HUES64 (cell line): ENCODE measurements at regions not wholly inside any gene's neighbourhood (a gene's known extent, or its start where the extent isn't known, plus 50 kb on each side); places are given as distances from the start of the nearest gene placed in this dataset.
"Not testable (repeated sequence)": the region's sequence is repeated elsewhere in the genome, so short reads cannot be mapped to it uniquely, and the experiment has no call there.

Experiments used
- H3K27ac ChIP-seq: 2 replicates; pipeline ENCODE4 v1.7.0; 2013; ENCODE audit warnings: low read depth, low read length, inconsistent platforms
- H3K27me3 ChIP-seq: 2 replicates; pipeline ENCODE4 v1.6.1; 2013; ENCODE audit warnings: mild to moderate bottlenecking, low read length; ENCODE audit not compliant: insufficient read depth
- H3K36me3 ChIP-seq: 2 replicates; pipeline ENCODE4 v1.6.1; 2013; ENCODE audit warnings: mild to moderate bottlenecking, low read length; ENCODE audit not compliant: insufficient read depth
- H3K4me1 ChIP-seq: 2 replicates; pipeline ENCODE4 v1.6.1; 2013; ENCODE audit warnings: mild to moderate bottlenecking, low read length, moderate library complexity; ENCODE audit not compliant: insufficient read depth
- H3K4me3 ChIP-seq: 2 replicates; pipeline ENCODE4 v1.5.1; 2013; ENCODE audit warnings: mild to moderate bottlenecking, low read length, moderate library complexity
- H3K9ac ChIP-seq: 2 replicates; pipeline ENCODE4 v1.6.1; 2013; ENCODE audit warnings: mild to moderate bottlenecking, low read depth, low read length
- H3K9me3 ChIP-seq: 2 replicates; pipeline ENCODE4 v1.6.1; 2013; ENCODE audit warnings: low read depth, low read length; ENCODE audit not compliant: insufficient read depth
- WGBS: fragments of 150-250, 120-280 bp; methylation state at CpG from one replicate; pipeline ENCODE4 v1.1.7; 2013; ENCODE audit warnings: missing lambda C conversion rate; 5-methylcytosine and 5-hydroxymethylcytosine counted together

DNA sequence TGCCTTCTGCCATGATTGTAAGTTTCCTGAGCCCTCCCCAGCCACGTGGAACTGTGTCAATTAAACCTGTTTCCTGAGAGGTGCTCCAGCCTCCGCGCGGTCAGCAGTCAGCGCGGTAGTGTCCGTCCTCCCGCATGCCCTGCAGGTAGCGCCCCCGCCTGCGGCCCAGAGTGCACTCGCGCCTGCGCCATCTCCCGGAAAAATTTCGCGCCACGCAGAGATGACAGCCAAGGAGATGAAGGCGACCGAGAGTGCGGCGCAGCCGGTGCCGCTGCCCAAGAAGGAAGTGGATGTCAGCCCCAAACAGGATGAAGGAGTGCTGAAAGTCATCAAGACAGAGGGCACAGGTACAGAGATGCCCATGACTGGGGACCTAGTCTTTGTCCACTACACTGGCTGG is 201.1 kb downstream of the SPATA31A6 start:
- H3K36me3 ChIP-seq, H3K27me3 ChIP-seq, H3K4me3 ChIP-seq, H3K9me3 ChIP-seq, H3K9ac ChIP-seq, H3K4me1 ChIP-seq, H3K27ac ChIP-seq: not testable (repeated sequence)
- 96% methylated on average over 24 of the region's 24 CpGs for WGBS

DNA sequence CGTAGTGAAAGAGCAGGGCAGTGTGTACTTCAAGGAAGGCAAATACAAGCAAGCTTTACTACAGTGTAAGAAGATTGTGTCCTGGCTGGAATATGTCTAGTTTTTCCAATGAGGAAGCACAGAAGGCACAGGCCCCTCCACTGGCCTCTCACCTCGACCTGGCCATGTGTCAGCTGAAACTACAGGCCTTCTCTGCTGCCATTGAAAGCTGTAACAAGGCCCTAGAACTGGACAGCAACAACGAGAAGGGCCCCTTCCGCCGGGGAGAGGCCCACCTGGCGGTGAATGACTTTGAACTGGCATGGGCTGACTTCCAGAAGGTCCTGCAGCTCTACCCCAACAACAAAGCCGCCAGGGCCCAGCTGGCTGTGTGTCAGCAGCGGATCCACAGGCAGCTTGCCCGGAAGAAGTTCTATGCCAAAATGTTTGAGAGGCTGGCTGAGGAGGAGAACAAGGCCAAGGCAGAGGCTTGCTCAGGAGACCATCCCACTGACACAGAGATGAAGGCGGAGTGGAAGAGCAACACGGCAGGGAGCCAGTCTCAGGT is 202.2 kb downstream of the SPATA31A6 start:
- not testable (repeated sequence) for H3K9me3 ChIP-seq, H3K36me3 ChIP-seq, H3K27me3 ChIP-seq, H3K4me1 ChIP-seq, H3K9ac ChIP-seq, H3K27ac ChIP-seq, H3K4me3 ChIP-seq
- WGBS: 92% methylated on average over 9 of the region's 11 CpGs

DNA sequence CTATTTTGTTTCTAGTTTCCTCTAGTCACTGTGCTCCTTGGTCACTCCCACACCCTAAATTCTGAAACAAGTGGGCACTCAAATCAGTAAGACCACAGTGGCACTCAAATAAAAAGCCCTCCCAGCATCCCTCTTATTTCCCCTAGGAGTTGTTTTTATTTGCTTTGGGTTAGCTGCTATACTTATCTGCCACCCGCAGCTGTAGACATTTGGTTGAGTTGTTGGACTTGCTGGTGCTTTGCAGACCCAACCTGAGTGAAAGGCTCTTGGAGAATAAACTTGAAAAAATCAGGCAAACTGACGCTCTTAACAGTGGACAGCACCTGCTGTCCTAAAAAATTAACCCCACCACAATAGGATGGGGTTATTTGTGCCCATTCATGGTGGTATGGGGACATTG is 203.0 kb downstream of the SPATA31A6 start:
- Histone ChIP-seq H3K27me3 (no peaks in the 10 kb centered on the region), H3K27ac (no peak overlapping the region), H3K4me1 (no peaks in the 10 kb centered on the region), H3K4me3 (no peak overlapping the region), H3K9me3 (no peaks in the 10 kb centered on the region), H3K9ac (no peak overlapping the region), H3K36me3 (no peaks in the 10 kb centered on the region)
- 76% methylated on average over 2 of the region's 2 CpGs for WGBS

DNA sequence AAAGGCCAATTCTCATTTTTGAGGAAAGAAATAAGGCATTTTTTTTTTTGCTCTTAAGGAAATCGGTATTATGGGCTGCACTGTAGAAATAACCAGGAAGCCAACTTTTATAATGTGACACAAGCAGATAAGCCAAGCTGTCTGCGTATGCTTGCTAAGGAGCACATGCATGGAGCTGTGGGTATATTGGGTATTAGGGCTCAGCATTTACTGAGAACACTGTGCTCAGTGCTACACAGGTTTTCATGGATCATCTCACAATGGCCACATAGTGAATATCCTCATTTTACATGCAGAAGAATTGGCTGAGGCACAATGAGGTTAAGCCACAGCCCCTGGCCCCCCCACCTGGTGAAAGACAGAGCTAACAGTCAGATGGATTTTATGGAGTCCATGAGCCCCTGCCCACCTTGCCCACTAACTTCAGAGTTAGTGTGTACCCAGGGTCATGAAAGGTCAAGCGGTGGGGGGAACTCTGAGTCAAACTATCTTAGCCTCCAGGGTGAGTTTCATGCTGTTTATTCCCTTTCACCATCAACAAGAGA is 204.8 kb downstream of the SPATA31A6 start:
- 93% methylated on average over 3 of the region's 3 CpGs for whole genome bisulfite sequencing
- Histone ChIP-seq H3K4me1 (no peaks in the 10 kb centered on the region), H3K9me3 (no peaks in the 10 kb centered on the region), H3K36me3 (no peaks in the 10 kb centered on the region), H3K9ac (no peak overlapping the region), H3K4me3 (no peak overlapping the region), H3K27ac (no peak overlapping the region), H3K27me3 (no peaks in the 10 kb centered on the region)

DNA sequence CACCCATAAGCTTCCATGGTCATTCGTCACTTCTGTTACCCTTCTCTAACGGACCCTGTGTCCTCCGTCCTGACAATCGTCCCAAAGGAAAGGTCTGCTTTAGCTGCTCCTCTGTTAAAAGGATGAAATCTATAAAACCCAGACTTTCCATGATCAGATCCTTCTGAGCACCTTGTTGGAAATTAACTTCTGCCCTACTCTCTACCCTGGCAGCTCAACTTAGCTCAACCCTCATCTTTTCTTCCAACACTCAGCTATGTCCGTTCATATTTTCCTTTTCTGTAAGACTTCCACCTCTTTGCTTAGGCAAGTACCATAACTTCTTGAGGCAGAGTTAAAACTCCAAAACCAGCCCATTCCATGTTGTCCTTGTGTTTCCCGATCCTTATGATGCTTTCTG is 205.4 kb downstream of the SPATA31A6 start:
- Histone ChIP-seq H3K9me3 (no peaks in the 10 kb centered on the region), H3K27me3 (no peaks in the 10 kb centered on the region), H3K36me3 (no peaks in the 10 kb centered on the region), H3K4me1 (no peaks in the 10 kb centered on the region), H3K4me3 (no peak overlapping the region), H3K9ac (no peak overlapping the region), H3K27ac (no peak overlapping the region)
- WGBS: 82% methylated on average over 6 of the region's 6 CpGs

DNA sequence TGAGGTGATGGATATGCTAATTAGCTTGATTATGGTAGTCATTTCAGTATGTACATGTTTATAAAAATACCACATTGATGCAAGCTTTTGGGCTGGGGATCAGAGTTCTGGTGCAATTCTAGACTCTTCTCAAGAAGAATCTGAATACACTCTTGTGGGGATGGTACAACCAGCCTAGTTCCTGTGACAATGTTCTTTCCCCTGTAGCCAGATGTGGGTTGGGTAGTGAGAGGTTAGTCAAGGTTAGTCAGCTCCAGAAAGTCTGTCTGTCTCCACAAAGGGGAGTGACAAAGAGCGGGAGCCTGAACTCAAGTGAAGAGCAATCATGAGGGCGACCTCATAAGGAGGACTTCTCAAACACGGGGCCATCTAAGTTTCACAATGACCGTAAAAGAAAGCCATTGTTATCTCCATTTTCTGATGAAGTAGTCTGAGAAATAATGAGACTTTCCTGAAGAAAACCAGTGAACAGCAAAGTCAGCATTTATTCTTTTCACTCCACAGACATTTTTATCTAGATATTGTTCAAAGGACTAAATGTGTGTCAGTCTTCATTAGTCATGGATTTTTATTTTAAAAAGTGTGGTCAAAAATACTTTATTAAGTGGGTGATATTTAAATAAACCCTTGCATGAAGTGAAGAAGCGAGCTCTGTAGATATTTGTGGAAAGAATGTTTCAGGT is 209.5 kb downstream of the SPATA31A6 start:
- H3K27me3 ChIP-seq: not testable (repeated sequence)

DNA sequence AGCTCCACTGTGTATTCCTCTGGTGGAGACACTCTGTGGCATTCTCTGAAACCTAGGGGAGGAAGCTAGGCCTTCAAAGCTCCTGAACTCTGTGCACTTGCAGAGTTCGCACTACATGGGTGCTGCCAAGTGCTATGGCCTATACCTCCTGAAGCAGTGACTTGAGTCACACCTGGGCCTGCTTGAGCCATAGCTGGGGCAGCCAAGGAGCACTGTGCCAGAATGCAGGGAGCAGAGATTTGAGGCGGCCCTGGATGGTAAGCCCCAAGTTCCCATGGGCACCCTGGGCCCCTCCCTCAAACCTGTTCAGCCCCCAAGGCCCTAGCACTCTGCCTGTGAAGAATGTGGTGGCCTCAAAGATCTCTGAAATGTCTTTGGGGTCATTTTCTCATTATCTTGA is 212.9 kb downstream of the SPATA31A6 start:
- WGBS: 94% methylated on average over 2 of the region's 2 CpGs
- H3K9ac ChIP-seq: no peak overlapping the region
- H3K4me1 ChIP-seq: no peaks in the 10 kb centered on the region
- H3K36me3 ChIP-seq: no peaks in the 10 kb centered on the region
- H3K27ac ChIP-seq: no peak overlapping the region
- H3K4me3 ChIP-seq: no peak overlapping the region
- H3K27me3 ChIP-seq: no peaks in the 10 kb centered on the region
- H3K9me3 ChIP-seq: no peaks in the 10 kb centered on the region

More for the DNA sequence above, 209.5 kb downstream of the SPATA31A6 start:
- H3K4me3 ChIP-seq, H3K36me3 ChIP-seq, H3K27ac ChIP-seq, H3K9ac ChIP-seq, H3K4me1 ChIP-seq, H3K9me3 ChIP-seq: not testable (repeated sequence)
- 96% methylated on average over 4 of the region's 5 CpGs for WGBS

DNA sequence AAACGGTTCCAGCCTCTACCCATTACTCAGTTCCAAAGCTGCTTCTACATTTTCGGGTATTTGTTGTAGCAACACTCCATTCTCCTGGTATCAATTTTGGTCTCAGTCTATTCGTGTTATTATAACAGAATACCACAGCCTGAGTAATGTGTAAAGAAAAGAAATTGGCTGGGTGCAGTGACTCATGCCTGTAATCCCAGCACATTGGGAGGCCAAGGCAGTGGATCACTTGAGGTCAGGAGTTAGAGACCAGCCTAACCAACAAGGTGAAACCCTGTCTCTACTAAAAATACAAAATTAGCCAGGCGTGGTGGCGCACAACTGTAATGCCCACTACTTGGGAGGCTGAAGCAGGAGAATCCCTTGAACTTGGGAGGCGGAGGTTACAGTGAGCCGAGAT is 213.9 kb downstream of the SPATA31A6 start:
- not testable (repeated sequence) for H3K9ac ChIP-seq, H3K36me3 ChIP-seq, H3K4me3 ChIP-seq, H3K9me3 ChIP-seq, H3K27ac ChIP-seq, H3K27me3 ChIP-seq, H3K4me1 ChIP-seq
- WGBS: 93% methylated on average over 6 of the region's 7 CpGs

DNA sequence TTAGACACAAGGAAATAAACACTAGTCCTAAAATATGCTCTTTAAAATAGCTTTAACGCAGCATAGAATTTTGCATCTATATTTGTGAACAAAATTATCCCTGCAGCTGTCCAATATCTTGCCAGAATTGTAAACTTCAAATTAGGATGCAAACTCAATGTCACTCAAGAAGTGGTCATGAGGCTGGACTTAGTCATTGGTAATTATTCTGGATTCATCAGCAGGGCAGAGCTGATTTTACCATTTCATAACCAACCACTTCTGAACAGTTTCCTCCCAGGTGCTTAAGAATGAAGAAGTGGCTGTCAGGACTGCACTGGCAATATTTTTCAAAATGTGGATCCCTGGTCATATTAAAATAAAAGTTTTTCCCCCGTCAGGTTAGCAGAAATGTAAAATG is 219.5 kb downstream of the SPATA31A6 start:
- WGBS: 97% methylated on average over 2 of the region's 2 CpGs
- H3K27ac ChIP-seq, H3K36me3 ChIP-seq, H3K27me3 ChIP-seq, H3K4me3 ChIP-seq, H3K4me1 ChIP-seq, H3K9me3 ChIP-seq, H3K9ac ChIP-seq: not testable (repeated sequence)

DNA sequence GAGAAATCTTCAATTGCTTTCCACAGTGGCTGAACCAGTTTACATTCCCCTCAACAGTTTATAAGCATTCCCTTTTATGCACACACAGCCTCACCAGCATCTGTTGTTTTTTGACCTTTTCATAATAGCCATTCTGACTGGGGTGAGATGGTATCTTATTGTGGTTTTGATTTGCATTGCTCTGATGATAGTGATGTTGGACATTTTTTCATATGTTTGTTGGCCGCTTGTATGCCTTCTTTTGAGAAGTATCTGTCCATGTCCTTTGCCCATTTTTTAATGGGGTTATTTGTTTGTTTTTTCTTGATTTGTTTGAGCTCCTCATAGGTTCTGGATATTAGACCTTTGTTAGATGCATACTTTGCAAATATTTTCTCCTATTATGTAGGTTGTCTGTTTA is 226.1 kb downstream of the SPATA31A6 start:
- not testable (repeated sequence) for H3K9me3 ChIP-seq, H3K27ac ChIP-seq, H3K9ac ChIP-seq, H3K4me3 ChIP-seq, H3K36me3 ChIP-seq, H3K4me1 ChIP-seq, H3K27me3 ChIP-seq
- 92% methylated on average over 1 of the region's 1 CpG for WGBS

DNA sequence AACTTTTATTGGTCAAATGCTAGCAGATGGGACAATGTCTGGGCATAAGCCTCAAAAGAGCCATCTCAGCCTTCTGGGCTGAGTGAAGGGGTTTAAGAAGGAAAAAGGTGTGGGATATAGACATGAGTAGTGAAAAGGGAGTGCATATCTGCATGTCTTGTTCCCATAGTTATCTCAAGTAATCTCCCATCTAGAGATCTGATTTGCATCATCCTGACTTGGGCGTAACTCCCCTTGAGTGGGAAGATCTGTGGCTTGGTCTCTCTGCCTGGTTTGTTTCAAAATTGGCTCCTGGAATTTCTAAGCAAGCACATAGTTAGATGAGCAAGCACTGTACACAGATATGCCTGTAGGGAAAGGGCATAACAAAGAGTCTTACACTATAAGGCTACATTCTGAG is 228.9 kb downstream of the SPATA31A6 start:
- not testable (repeated sequence) for H3K9me3 ChIP-seq, H3K27me3 ChIP-seq, H3K9ac ChIP-seq, H3K36me3 ChIP-seq, H3K27ac ChIP-seq, H3K4me3 ChIP-seq, H3K4me1 ChIP-seq
- 100% methylated on average over 1 of the region's 1 CpG for WGBS

DNA sequence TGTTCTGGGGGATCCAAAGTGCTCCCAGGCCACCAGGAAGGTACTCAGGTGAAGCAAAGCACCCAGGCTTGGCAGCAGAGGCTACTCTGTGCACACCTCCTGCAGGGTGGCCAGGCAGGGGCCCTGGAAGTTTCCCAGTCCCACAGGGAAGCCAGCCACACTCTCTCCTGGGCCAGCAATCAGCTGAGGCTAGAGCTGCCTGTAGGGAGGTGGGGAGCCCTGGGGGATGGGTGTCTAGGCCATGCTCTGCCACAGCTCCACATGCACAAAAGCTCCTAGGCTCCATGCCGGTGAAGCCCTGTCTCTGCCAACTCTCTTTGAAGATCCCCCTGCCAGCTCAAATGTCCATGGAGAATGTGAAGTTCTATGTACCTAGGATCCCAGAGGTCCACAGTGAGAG is 231.4 kb downstream of the SPATA31A6 start:
- H3K4me1 ChIP-seq, H3K27me3 ChIP-seq, H3K4me3 ChIP-seq, H3K9ac ChIP-seq, H3K27ac ChIP-seq, H3K9me3 ChIP-seq, H3K36me3 ChIP-seq: not testable (repeated sequence)
- no CpG with 5 or more reads among the region's 1 CpG for WGBS
